ELF-1 (cell line): ENCODE measurements at regions not wholly inside any gene's neighbourhood (a gene's known extent, or its start where the extent isn't known, plus 50 kb on each side); places are given as distances from the start of the nearest gene placed in this dataset.
A peak's percentile ranks its signal among the peaks of the same experiment; 100 is the strongest.

ENCODE experiments used
- DNase-seq: peaks from one replicate; pipeline ENCODE4 v3.0.0-alpha.2; 2016; ENCODE audit warnings: low read depth, low spot score

GRCh38 chr6:120930500-120930899, 403.8 kb downstream of the TBC1D32 start:
- DNase-seq: peak; percentile 36

DNA sequence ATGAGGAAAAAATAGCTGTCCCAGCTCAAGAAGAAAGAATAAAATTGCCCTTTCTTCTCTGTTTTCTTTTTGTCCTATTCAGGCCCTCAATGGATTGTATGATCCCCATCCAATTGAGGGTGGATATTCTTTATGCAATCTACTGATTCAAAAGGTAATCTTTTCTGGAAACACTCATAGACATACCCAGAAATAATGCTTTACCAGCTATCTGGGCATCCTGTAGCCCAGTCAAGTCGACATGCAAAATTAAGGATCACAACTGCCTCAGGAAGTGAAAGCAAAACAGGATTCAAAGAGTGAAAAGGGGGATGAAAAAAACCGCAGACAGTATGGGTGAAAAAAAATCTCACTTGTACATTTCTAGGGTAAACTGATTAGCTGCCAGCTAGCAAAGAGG, 410.1 kb downstream of the TBC1D32 start:
- DNase-seq: no peak

GRCh38 chr6:120918137-120918536, 416.1 kb downstream of the TBC1D32 start:
- no peak for DNase-seq

- DNase-seq: no peak
These were observed 417.4 kb downstream of the TBC1D32 start for GRCh38 chr6:120916844-120917243.

- no peak for DNase-seq
These were observed 420.8 kb downstream of the TBC1D32 start for GRCh38 chr6:120913486-120913885.

- no peak for DNase-seq
These were observed 425.5 kb downstream of the TBC1D32 start for GRCh38 chr6:120908767-120909166.

GRCh38 chr6:120903836-120904235, 430.4 kb downstream of the TBC1D32 start:
- peak; percentile 33 for DNase-seq

GRCh38 chr6:120899932-120900331, 434.3 kb downstream of the TBC1D32 start:
- DNase-seq: no peak

- no peak for DNase-seq
These were observed 440.2 kb downstream of the TBC1D32 start for GRCh38 chr6:120894077-120894476.

DNA sequence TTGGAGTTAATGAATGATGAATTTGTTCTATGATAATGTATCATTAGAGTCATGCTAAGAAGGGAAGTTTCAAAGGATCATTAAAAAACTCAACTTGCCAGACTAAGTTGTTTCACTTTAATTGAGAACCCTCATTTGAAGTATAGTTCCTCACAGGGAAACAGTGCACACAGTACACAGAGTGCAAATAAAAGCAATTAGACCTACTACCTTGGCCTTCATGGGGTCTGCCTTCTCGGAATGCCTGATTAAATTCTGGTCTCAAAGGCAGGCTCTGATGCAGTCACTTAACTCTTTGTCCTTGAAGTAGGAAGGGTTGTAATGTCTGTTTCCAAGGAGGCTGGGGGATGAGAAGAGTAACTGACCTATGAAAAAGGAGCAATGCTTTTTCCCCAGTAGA, 457.3 kb downstream of the TBC1D32 start:
- DNase-seq: no peak

GRCh38 chr6:120876424-120876823, 457.9 kb downstream of the TBC1D32 start:
- no peak for DNase-seq

- DNase-seq: no peak
These were observed 458.4 kb downstream of the TBC1D32 start for GRCh38 chr6:120875900-120876299.

DNA sequence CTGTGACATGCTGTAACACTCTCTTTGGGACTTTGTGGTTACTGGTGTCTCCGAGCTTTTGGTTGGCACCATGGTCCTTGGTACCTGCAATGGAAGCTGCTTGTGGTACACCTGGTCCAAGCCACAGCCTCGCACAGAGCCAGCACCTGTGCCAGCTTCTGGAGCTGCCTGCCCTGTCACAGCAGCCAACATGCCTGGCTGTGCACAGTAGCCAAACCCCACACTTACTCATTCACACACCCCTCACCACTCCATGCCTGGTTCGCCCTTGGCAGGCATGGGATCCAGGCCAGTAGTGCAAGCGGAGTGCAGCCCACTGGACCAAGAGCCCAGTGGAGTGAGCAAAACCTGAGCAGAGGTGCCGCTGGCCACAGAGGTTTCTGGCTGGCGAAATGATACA, 459.9 kb downstream of the TBC1D32 start:
- DNase-seq: no peak

DNA sequence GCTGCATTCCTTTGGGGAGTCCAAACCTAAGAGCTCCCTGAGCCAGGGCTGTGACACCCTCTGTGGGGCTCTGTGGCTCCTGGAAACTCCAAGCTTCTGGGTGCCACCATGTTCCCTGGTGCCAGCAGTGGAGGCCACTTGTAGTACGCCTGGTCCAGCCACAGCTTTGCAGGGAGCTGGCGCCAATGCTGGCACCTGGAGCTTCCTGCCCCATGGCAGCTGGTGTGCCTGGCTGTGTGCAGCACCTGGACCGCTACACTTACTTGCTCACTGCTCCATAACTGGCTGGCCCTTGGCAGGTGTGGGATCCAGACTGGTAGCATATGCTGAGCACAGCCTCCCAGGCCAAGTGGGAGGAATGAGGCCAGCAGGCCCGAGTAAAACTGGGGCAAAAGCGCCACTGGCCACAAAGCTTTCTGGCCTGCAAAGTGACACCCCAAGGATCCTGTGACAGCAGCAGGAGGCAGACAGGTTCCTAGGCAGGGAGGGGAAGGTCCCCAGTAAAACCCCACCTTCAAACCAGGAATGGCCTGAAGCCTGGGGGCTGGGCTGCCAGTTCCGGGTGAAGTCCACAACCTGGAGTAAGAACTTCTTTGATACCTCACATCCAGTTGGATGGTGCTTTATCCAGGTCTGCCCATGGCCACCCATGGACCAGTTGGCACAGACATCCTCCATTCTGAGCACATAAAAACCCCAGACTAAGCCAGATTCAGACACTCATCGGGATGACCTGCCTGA, 461.0 kb downstream of the TBC1D32 start:
- DNase-seq: no peak

DNA sequence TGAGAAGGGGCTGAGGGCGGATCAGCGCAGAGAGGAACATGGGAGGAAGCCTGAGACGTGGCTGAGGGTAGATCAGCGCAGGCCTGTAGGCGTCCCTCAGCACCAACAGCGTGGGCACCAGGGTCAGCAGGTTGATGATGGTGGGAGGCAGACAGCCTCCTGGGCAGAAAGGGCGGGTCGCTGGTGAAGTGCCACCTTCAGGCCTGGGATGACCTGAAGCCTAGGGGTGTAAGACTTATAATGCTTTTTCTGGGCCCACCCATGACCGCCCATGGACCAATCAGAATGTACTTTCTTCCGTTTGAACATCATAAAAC, 462.1 kb downstream of the TBC1D32 start:
- no peak for DNase-seq

- DNase-seq: peak; percentile 5
These were observed 462.6 kb downstream of the TBC1D32 start for GRCh38 chr6:120871416-120872261.

- DNase-seq: no peak
These were observed 464.9 kb downstream of the TBC1D32 start for GRCh38 chr6:120869397-120869796.

GRCh38 chr6:120857422-120857821, 476.9 kb downstream of the TBC1D32 start:
- no peak for DNase-seq

GRCh38 chr6:120854583-120854982, 479.7 kb downstream of the TBC1D32 start:
- no peak for DNase-seq

- DNase-seq: no peak
These were observed 480.8 kb downstream of the TBC1D32 start for GRCh38 chr6:120853489-120853888.

DNA sequence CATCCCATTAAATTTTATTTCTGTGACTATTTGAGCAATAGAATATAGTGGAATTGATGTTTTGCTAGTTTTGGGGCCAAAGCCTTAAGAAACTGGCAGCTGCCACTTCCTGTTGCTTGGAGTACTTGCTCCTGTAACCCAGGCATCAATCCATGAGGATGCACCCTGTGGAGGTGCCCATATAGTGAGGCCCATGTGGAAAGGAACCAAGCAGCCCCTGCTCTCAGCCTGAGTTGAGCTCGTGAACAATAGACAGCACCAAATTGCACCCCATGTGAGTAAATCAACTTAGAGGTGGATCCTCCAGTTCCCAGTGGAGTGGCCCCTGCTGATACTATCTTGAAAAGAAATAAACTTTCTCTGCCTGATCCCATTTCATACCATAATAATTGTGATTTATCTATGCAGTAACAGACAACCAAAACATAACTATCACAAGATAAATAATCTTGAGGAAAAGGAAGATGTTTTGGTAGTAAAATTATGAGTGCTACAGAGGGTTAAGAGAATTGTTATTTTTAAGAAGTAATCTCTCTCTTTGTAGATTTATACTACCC, 481.9 kb downstream of the TBC1D32 start:
- no peak for DNase-seq

GRCh38 chr6:120826253-120826652, 508.0 kb downstream of the TBC1D32 start:
- DNase-seq: peak; percentile 13

DNA sequence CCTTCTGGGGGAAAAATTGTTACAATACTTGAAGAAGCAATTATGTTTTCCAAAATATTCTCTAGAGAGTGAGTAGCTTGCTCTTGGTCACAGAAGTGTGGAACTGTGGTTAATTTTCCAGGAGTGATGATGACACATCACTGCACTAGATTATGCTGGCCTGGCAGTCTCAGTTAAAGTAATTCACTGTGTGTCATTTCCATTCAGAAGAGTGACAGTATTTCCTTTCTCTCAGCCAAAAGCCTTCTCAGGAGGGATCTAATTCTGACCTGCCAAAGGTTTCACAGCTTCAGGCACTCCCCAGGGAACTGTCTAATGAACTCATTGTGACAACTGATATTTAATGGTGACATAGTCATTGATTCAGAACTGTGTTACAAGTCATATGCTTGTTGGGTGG, 517.5 kb downstream of the TBC1D32 start:
- DNase-seq: no peak
